ENCODE measurements at regions not wholly inside any gene's neighbourhood (a gene's known extent, or its start where the extent isn't known, plus 50 kb on each side); places are given as distances from the start of the nearest gene placed in this dataset.

DNA sequence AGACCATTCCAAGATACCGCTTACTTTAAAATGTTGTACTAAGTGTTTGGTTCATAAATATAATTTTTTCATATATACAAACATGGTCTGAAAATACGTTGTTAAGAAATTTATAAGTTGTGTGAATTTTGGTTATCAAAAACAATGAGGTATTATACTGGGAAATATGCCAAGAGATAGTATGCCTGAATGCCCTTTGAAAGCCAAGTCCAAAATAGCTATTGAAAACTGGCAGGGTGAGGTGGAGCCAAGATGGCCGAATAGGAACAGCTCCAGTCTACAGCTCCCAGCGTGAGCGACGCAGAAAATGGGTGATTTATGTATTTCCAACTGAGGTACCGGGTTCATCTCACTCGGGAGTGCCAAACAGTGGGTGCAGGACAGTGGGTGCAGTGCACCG is 533.5 kb downstream of the ZNF608 start:
- no peak overlapping the region for H4K91ac ChIP-seq (ENCODE audit: insufficient read length, low read depth, low read length)

More for the DNA sequence above, 533.5 kb downstream of the ZNF608 start:
- H3K27ac ChIP-seq (ENCODE audit: insufficient read length, low read depth, low read length), result no peak overlapping the region
- no peak overlapping the region for H2BK5ac ChIP-seq (ENCODE audit: insufficient read length, low read length)
- Mint-ChIP-seq H3K27me3 (ENCODE audit: low read depth) (peaks cover 3% of the 10 kb centered on the region), H3K27ac (no peak overlapping the region), H3K36me3 (ENCODE audit: insufficient read depth in 1 of 3, low read depth in 3 of 3) (peaks cover 29 to 60% (median 42%) of the 10 kb centered on the region in 3 experiments), H3K9me3 (peaks cover 46 to 58% of the 10 kb centered on the region in 2 experiments), H3K4me1 (no peaks in the 10 kb centered on the region), H3K4me3 (no peak overlapping the region)
- H3K79me2 ChIP-seq (ENCODE audit: insufficient read depth, low read length), result no peaks in the 10 kb centered on the region
- no peaks in the 10 kb centered on the region for H4K20me1 ChIP-seq (ENCODE audit: control insufficient read depth, insufficient read depth, insufficient read length)
- H4K5ac ChIP-seq (ENCODE audit: insufficient read length, low read depth, low read length), result no peak overlapping the region
- H3K9me3 ChIP-seq (ENCODE audit: control insufficient read depth, low read depth, low read length), result peaks cover 17% of the 10 kb centered on the region
- H3K27me3 ChIP-seq (ENCODE audit: insufficient read depth, low read length), result no peaks in the 10 kb centered on the region
- no peaks in the 10 kb centered on the region for H3K23me2 ChIP-seq (ENCODE audit: insufficient read length, low read depth, low read length, poor library complexity, severe bottlenecking)
- no peak overlapping the region for H2AK5ac ChIP-seq (ENCODE audit: insufficient read length, low read length)
- no peak overlapping the region for H3T11ph ChIP-seq (ENCODE audit: low read length)
- H3K23ac ChIP-seq (ENCODE audit: insufficient read length, low read depth, low read length), result no peak overlapping the region
- H3K56ac ChIP-seq (ENCODE audit: insufficient read length, low read depth, low read length), result no peak overlapping the region
- no peak overlapping the region for H3K9ac ChIP-seq (ENCODE audit: extremely low read depth, insufficient read length, low read length)
- H3K4ac ChIP-seq (ENCODE audit: low read depth, low read length), result no peak overlapping the region
- no peak overlapping the region for H3K4me2 ChIP-seq (ENCODE audit: insufficient read depth, insufficient read length, low read length)
- no peak overlapping the region for H2BK120ac ChIP-seq (ENCODE audit: low read depth, low read length, poor library complexity, severe bottlenecking)
- no peak overlapping the region for H4K8ac ChIP-seq (replicated peaks; ENCODE audit: insufficient read length, low read depth, low read length)
- no peak overlapping the region for H2BK12ac ChIP-seq (ENCODE audit: insufficient read length, low read depth, low read length)
- no peaks in the 10 kb centered on the region for H3K4me1 ChIP-seq (ENCODE audit: insufficient read depth, low read length)
- no peak overlapping the region for H2BK20ac ChIP-seq (ENCODE audit: low read depth, low read length, poor library complexity, severe bottlenecking)
- DNase-seq, result no peak
- H3K18ac ChIP-seq (ENCODE audit: insufficient read length, low read depth, low read length), result no peak overlapping the region
- H3K14ac ChIP-seq (ENCODE audit: insufficient read depth, low read length), result no peak overlapping the region
- 100% methylated on average over 1 of the region's 9 CpGs for WGBS (ENCODE audit: extremely low coverage, insufficient read length, low lambda C conversion rate)
- no peaks in the 10 kb centered on the region for H3K79me1 ChIP-seq (ENCODE audit: insufficient read depth, low read depth, low read length, poor library complexity, severe bottlenecking)
- H2AFZ ChIP-seq (ENCODE audit: low read length), result no peak overlapping the region
- H2BK15ac ChIP-seq (ENCODE audit: low read depth, low read length), result no peak overlapping the region
- TF ChIP-seq, protein P1, sequence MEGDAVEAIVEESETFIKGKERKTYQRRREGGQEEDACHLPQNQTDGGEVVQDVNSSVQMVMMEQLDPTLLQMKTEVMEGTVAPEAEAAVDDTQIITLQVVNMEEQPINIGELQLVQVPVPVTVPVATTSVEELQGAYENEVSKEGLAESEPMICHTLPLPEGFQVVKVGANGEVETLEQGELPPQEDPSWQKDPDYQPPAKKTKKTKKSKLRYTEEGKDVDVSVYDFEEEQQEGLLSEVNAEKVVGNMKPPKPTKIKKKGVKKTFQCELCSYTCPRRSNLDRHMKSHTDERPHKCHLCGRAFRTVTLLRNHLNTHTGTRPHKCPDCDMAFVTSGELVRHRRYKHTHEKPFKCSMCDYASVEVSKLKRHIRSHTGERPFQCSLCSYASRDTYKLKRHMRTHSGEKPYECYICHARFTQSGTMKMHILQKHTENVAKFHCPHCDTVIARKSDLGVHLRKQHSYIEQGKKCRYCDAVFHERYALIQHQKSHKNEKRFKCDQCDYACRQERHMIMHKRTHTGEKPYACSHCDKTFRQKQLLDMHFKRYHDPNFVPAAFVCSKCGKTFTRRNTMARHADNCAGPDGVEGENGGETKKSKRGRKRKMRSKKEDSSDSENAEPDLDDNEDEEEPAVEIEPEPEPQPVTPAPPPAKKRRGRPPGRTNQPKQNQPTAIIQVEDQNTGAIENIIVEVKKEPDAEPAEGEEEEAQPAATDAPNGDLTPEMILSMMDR (conservative IDR thresholded peaks at IDR 0.05), result no peak
